ENCODE measurements at regions not wholly inside any gene's neighbourhood (a gene's known extent, or its start where the extent isn't known, plus 50 kb on each side); places are given as distances from the start of the nearest gene placed in this dataset.
A peak's percentile ranks its signal among the peaks of the same experiment; 100 is the strongest.

DNA sequence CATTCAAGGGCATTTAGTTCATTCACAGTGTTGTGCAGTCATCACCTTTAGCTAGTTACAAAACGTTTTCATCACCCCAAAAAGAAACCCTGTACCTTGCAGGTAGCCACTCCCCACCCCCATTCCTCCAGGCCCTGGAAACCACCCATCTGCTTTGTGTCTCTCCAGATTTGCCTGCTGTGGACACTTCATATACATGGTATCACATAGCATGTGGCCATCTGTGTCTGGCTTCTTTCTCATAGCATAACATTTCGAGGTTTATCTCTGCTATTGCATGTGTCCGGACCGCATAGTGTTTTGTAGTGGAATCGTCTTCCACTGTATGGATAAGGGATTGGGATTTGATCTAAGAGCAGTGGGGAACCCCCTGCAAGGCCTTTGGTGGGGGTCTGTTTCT is 143.1 kb downstream of the AACS start:
- H3K27me3 ChIP-seq (ENCODE audit: insufficient read depth, low read length) = no peaks in the 10 kb centered on the region
- H3K27ac ChIP-seq (ENCODE audit: low read length) = no peak overlapping the region
- no peak overlapping the region for H3K4me3 ChIP-seq (ENCODE audit: low read length)
- H3K9ac ChIP-seq (ENCODE audit: low read depth, low read length) = no peak overlapping the region
- H3K9me3 ChIP-seq (ENCODE audit: insufficient read depth, low read depth, low read length) = no peaks in the 10 kb centered on the region
- peaks cover 8% of the 10 kb centered on the region; the same call in 1 of the 2 replicates for H3K4me1 ChIP-seq (ENCODE audit: insufficient read depth, low read length)
- H3K36me3 ChIP-seq (ENCODE audit: insufficient read depth, low read depth, low read length) = no peaks in the 10 kb centered on the region

DNA sequence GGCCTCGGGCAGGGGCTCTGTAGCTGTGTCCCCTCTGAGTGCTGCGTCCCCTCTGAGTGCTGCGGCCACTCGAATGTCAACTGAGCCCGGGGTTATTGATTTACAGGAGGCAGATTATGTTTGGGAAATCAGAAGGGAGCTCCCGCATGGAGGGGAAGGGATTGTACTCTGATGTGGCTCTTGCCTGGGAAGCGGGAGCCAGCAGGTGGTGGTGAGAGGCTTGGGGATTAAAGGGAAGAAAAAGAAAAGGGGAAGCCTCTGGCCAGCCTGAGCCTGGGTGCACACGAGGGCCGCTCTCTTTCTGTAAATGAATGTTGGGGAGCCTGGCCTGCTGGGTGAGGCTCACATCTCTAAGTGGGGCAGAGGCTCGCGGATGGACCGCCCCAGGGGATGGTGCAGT is 143.7 kb downstream of the AACS start:
- no peaks in the 10 kb centered on the region for H3K27me3 ChIP-seq (ENCODE audit: insufficient read depth, low read length)
- peaks cover 8% of the 10 kb centered on the region; the same call in 1 of the 2 replicates for H3K4me1 ChIP-seq (ENCODE audit: insufficient read depth, low read length)
- H3K9ac ChIP-seq (ENCODE audit: low read depth, low read length) = peak overlapping the region; percentile 22; the same call in 1 of the 2 replicates
- no peaks in the 10 kb centered on the region for H3K36me3 ChIP-seq (ENCODE audit: insufficient read depth, low read depth, low read length)
- no peaks in the 10 kb centered on the region for H3K9me3 ChIP-seq (ENCODE audit: insufficient read depth, low read depth, low read length)
- no peak overlapping the region for H3K27ac ChIP-seq (ENCODE audit: low read length)
- no peak overlapping the region for H3K4me3 ChIP-seq (ENCODE audit: low read length)

DNA sequence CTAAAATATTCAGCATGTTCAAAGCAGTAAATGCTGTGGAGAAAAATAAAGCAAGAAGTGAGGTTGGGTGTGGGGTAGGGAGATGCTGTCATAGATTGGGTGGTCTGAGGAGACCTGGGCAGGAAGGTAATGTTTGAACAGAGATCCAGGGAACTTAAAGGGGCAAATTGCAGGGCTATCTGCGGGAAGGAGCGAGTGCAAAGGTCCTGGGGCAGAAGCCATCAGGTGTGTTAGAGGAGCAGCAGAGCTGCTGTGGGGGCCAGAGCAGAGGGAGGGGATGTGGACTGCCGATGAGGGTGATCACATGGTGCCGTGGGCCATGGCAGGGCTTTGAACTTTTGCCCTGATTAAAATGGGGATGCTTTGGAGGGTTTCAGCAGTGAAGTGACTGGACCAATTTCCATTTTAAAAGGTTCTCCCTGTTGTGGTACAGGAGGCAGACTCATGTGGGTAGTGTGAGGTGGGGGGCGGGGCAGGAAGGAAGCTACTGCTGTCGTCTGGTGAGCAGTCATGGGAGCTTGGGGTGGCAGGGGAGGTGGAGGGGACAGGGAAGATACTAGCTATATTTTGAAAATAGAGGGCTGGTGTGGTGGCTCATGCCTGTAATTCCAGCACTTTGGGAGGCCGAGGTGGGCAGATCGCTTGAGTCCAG is 145.0 kb downstream of the AACS start:
- H3K9me3 ChIP-seq (ENCODE audit: insufficient read depth, low read depth, low read length) = no peaks in the 10 kb centered on the region
- H3K4me3 ChIP-seq (ENCODE audit: low read length) = no peak overlapping the region
- H3K36me3 ChIP-seq (ENCODE audit: insufficient read depth, low read depth, low read length) = no peaks in the 10 kb centered on the region
- no peak overlapping the region for H3K27ac ChIP-seq (ENCODE audit: low read length)
- H3K9ac ChIP-seq (ENCODE audit: low read depth, low read length) = no peak overlapping the region
- H3K4me1 ChIP-seq (ENCODE audit: insufficient read depth, low read length) = peaks cover 8% of the 10 kb centered on the region; the same call in 1 of the 2 replicates
- no peaks in the 10 kb centered on the region for H3K27me3 ChIP-seq (ENCODE audit: insufficient read depth, low read length)

DNA sequence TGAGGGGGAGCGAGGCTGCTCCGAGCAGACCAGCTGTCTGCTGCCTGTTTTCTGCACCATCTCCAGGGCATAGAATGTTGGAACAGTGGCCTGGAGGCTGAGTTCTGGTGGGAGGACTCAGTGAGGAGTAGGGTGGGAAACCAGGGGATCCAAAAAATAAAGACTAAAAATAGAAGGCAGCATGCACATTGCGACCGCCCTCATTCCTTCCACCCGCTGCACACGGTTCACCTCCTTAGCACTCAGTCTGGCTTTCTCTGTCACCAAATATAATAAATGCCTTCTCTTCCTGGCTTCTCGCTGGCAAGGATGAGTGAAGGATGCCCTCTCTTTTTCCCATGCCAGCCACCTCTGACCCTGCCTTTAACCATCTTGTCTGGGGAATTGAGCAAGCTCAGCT is 146.2 kb downstream of the AACS start:
- Histone ChIP-seq H3K4me1 (ENCODE audit: insufficient read depth, low read length) (peaks cover 8% of the 10 kb centered on the region; the same call in 1 of the 2 replicates), H3K27me3 (ENCODE audit: insufficient read depth, low read length) (no peaks in the 10 kb centered on the region), H3K9ac (ENCODE audit: low read depth, low read length) (no peak overlapping the region), H3K9me3 (ENCODE audit: insufficient read depth, low read depth, low read length) (no peaks in the 10 kb centered on the region), H3K36me3 (ENCODE audit: insufficient read depth, low read depth, low read length) (no peaks in the 10 kb centered on the region), H3K27ac (ENCODE audit: low read length) (no peak overlapping the region), H3K4me3 (ENCODE audit: low read length) (no peak overlapping the region)

DNA sequence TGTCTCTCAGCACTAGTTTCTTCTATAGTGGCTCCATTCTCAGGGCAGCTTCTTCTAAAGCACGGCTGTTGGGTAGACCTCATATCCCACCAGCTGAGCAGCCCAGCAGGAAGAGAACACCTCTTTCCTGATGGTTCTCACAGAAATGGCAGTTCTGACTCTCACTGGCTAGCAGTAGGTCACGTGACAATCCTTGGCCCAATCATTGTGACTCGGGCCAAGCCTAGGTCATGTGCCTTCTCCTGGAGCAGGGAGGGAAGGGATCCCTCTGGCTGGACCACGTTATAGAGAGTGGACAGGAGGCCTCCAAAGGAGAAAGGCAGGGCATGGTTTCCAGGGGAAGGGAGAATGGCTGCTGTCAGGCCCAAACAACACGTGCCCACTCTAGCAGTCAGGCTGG is 149.1 kb downstream of the AACS start:
- Histone ChIP-seq H3K4me3 (ENCODE audit: low read length) (no peak overlapping the region), H3K36me3 (ENCODE audit: insufficient read depth, low read depth, low read length) (no peaks in the 10 kb centered on the region; the same call in 1 of the 2 replicates), H3K9me3 (ENCODE audit: insufficient read depth, low read depth, low read length) (no peaks in the 10 kb centered on the region), H3K4me1 (ENCODE audit: insufficient read depth, low read length) (peaks cover 6% of the 10 kb centered on the region; the same call in 1 of the 2 replicates), H3K9ac (ENCODE audit: low read depth, low read length) (no peak overlapping the region), H3K27me3 (ENCODE audit: insufficient read depth, low read length) (no peaks in the 10 kb centered on the region), H3K27ac (ENCODE audit: low read length) (no peak overlapping the region)

DNA sequence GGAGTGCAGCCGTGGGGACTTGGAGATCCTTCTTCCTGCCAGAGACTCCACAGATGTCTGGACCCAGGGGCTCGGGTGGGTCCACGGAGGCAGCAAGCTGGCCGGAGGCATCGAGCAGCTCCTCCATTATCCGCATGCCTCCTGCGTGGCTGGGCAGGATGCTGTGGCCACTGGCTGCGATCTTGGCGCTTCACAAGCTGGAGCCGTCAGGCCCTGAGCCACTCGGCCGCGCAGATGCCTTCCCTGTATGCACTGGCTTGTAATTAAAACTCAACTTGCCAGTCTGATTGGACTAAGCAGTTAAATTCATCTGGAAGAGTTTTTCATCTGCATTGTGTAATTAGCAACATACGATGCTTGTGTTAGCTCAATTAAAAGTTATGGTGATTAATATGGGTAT is 151.5 kb downstream of the AACS start:
- Histone ChIP-seq H3K36me3 (ENCODE audit: insufficient read depth, low read depth, low read length) (peaks cover 14% of the 10 kb centered on the region; the same call in 1 of the 2 replicates), H3K9ac (ENCODE audit: low read depth, low read length) (no peak overlapping the region), H3K27me3 (ENCODE audit: insufficient read depth, low read length) (no peaks in the 10 kb centered on the region), H3K4me3 (ENCODE audit: low read length) (no peak overlapping the region), H3K27ac (ENCODE audit: low read length) (no peak overlapping the region), H3K4me1 (ENCODE audit: insufficient read depth, low read length) (peaks cover 3% of the 10 kb centered on the region; the same call in 1 of the 2 replicates), H3K9me3 (ENCODE audit: insufficient read depth, low read depth, low read length) (no peaks in the 10 kb centered on the region)

DNA sequence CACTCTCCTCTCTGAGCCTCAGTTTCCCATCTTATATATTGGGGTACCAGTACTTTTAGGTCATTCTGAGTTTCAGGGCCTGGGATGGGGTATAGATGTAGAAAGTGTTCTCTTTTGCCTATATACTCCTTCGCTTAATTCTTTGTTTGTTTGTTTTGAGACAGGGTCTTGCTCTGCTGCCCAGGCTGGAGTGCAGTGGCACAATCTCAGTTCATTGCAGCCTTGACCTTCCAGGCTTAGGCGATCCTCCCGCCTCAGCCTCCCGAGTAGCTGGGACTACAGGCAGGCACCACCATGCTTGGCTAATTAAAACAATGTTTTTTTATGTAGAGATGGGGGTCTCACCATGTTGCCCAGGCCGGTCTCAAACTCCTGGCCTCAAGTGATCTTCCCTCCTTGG is 152.1 kb downstream of the AACS start:
- peaks cover 3% of the 10 kb centered on the region; the same call in 1 of the 2 replicates for H3K4me1 ChIP-seq (ENCODE audit: insufficient read depth, low read length)
- H3K27me3 ChIP-seq (ENCODE audit: insufficient read depth, low read length) = no peaks in the 10 kb centered on the region
- no peak overlapping the region for H3K27ac ChIP-seq (ENCODE audit: low read length)

DNA sequence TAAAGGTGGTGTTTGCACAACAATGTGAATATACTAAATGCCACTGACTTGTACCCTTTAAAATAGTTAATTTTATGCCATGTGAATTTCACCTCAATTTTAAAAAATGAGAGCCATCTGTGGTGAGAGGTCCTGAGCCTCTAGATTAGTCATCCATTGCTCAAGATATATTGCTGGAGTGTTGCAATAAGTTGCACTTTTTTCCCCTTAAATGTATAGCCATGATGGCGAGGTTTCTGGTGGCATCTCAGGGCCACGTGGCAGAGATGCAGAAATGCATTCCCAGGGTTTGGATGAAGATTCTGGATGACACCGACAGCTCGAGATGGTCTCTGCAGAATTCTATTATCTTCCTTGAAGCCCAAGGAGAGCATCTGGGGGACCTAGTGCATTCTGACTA is 153.7 kb downstream of the AACS start:
- Histone ChIP-seq H3K9ac (ENCODE audit: low read depth, low read length) (no peak overlapping the region), H3K4me1 (ENCODE audit: insufficient read depth, low read length) (peaks cover 3% of the 10 kb centered on the region; the same call in 1 of the 2 replicates), H3K27me3 (ENCODE audit: insufficient read depth, low read length) (no peaks in the 10 kb centered on the region), H3K27ac (ENCODE audit: low read length) (no peak overlapping the region), H3K36me3 (ENCODE audit: insufficient read depth, low read depth, low read length) (peaks cover 18% of the 10 kb centered on the region; the same call in 1 of the 2 replicates), H3K9me3 (ENCODE audit: insufficient read depth, low read depth, low read length) (no peaks in the 10 kb centered on the region), H3K4me3 (ENCODE audit: low read length) (no peak overlapping the region)

More for the DNA sequence above, 152.1 kb downstream of the AACS start:
- H3K36me3 ChIP-seq (ENCODE audit: insufficient read depth, low read depth, low read length) = peaks cover 14% of the 10 kb centered on the region; the same call in 1 of the 2 replicates
- no peaks in the 10 kb centered on the region for H3K9me3 ChIP-seq (ENCODE audit: insufficient read depth, low read depth, low read length)
- no peak overlapping the region for H3K9ac ChIP-seq (ENCODE audit: low read depth, low read length)
- no peak overlapping the region for H3K4me3 ChIP-seq (ENCODE audit: low read length)

DNA sequence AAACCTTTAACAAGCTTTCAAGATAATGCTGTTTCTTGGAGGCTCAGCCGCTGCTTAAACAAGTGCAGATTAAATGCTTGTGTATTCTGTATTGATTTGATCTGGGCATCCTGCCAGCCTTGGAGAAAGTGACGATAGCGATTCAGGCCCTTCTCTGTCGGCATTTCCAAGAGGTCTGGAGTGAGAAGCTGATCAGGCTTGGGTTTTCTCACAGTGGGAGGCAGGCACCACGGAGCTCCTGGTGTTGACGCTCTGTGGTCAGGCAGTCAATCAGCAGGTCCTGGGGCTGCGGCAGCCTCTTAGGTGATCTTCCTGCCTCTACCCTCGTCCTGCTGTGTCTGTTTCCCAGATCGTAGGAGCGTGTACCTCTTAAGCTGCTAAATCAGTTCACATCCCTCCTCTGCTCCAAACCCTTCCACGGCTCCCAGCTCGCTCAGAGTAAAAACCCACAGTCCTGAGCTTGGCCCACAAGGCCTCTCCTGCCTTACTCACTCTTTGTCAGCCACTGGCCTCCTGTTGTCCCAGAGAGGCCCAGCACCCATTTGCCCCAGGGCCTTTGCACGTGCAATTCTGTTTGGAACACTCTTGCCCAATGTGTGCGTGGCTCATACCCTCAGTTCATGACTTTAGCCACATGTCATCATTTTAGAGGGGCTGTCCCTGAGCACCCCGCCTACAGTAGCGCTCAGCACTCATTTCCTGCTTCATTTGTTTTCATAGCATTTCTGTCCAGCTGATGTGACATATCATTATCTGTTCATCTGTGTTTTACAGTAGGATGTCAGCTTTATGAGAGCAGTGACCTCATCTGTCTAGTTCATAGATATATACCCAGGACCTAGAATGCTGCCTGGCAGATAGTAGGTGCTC is 155.4 kb downstream of the AACS start:
- H3K36me3 ChIP-seq (ENCODE audit: insufficient read depth, low read depth, low read length) = peaks cover 29% of the 10 kb centered on the region; the same call in 1 of the 2 replicates
- no peak overlapping the region for H3K9ac ChIP-seq (ENCODE audit: low read depth, low read length)
- no peak overlapping the region for H3K4me3 ChIP-seq (ENCODE audit: low read length)
- H3K27ac ChIP-seq (ENCODE audit: low read length) = no peak overlapping the region
- no peaks in the 10 kb centered on the region for H3K27me3 ChIP-seq (ENCODE audit: insufficient read depth, low read length)
- no peaks in the 10 kb centered on the region for H3K9me3 ChIP-seq (ENCODE audit: insufficient read depth, low read depth, low read length)
- H3K4me1 ChIP-seq (ENCODE audit: insufficient read depth, low read length) = peaks cover 3% of the 10 kb centered on the region; the same call in 1 of the 2 replicates

DNA sequence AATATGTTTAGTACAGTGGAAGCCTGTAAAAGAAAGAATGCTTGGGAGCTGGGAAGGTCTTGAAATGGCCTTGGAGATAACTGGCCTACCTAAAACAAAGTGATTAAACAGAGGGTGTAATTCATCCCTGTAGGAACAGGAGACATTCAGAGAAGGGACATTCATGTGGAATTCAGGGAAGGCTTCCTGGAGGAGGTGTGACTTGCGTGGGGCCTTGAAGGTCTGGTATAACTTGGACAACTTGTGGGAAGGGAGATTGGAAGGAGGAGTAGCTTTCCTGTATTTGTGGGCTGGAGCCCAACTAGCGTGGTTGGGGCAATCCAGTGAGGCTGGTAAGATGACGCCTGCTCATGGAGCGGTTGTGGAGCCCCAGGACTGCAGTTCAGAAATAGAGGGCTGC is 156.4 kb downstream of the AACS start:
- no peak overlapping the region for H3K4me3 ChIP-seq (ENCODE audit: low read length)
- H3K27me3 ChIP-seq (ENCODE audit: insufficient read depth, low read length) = no peaks in the 10 kb centered on the region
- H3K9ac ChIP-seq (ENCODE audit: low read depth, low read length) = no peak overlapping the region
- peaks cover 3% of the 10 kb centered on the region; the same call in 1 of the 2 replicates for H3K4me1 ChIP-seq (ENCODE audit: insufficient read depth, low read length)
- H3K36me3 ChIP-seq (ENCODE audit: insufficient read depth, low read depth, low read length) = peaks cover 29% of the 10 kb centered on the region; the same call in 1 of the 2 replicates
- no peaks in the 10 kb centered on the region for H3K9me3 ChIP-seq (ENCODE audit: insufficient read depth, low read depth, low read length)
- no peak overlapping the region for H3K27ac ChIP-seq (ENCODE audit: low read length)

DNA sequence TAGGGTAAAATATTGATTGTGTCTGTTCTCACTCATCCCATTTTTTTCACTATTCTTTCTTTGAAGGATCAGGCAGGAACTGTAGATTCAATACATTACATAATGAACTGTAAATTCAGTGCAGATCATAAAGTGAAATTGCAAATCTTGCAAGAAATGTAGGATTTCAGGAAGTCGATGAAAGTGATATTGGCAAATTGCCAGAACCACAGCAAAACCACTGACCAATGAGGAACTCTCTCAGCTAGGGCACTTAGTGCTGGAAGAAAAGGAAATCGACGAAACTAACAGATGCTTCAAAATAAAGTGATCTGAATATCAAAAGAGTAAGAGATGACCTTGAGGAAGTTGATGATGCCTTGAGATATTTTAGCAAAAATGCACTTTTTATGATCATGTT is 157.6 kb downstream of the AACS start:
- Histone ChIP-seq H3K9me3 (ENCODE audit: insufficient read depth, low read depth, low read length) (no peaks in the 10 kb centered on the region), H3K27ac (ENCODE audit: low read length) (no peak overlapping the region), H3K4me3 (ENCODE audit: low read length) (no peak overlapping the region), H3K36me3 (ENCODE audit: insufficient read depth, low read depth, low read length) (peaks cover 29% of the 10 kb centered on the region; the same call in 1 of the 2 replicates), H3K4me1 (ENCODE audit: insufficient read depth, low read length) (peaks cover 1% of the 10 kb centered on the region; the same call in 1 of the 2 replicates), H3K9ac (ENCODE audit: low read depth, low read length) (no peak overlapping the region), H3K27me3 (ENCODE audit: insufficient read depth, low read length) (no peaks in the 10 kb centered on the region)

Measured in iPS-20b (cell line).